BJ (cell line): ENCODE measurements at regions not wholly inside any gene's neighbourhood (a gene's known extent, or its start where the extent isn't known, plus 50 kb on each side); places are given as distances from the start of the nearest gene placed in this dataset.
"Not testable (repeated sequence)": the region's sequence is repeated elsewhere in the genome, so short reads cannot be mapped to it uniquely, and the experiment has no call there.

Experiments
- CTCF ChIA-PET: fragments of 350-600 bp; formaldehyde crosslinking; extraction: SDS; loops from one replicate; lab custom pipeline; 2021; ENCODE audit warnings: antibody characterized with exemption, inconsistent platforms; lab: Yijun Ruan, JAX
- POLR2A ChIA-PET: fragments of 300-600 bp; sonication (Branson Sonifier 250); formaldehyde crosslinking; extraction: SDS; loops from one replicate; lab custom pipeline; 2021; ENCODE audit warnings: antibody characterized with exemption; lab: Charles Lee
- DNase-seq: peaks from one replicate; pipeline ENCODE4 v3.0.0-alpha.2; 2011; ENCODE audit warnings: low read depth
- H3K27me3 ChIP-seq: 2 replicates; pipeline ENCODE4 v1.6.0; 2011; ENCODE audit warnings: low read length; ENCODE audit not compliant: control insufficient read depth, insufficient read depth
- H3K36me3 ChIP-seq: 2 replicates; pipeline ENCODE4 v1.5.1; 2011; ENCODE audit warnings: low read length; ENCODE audit not compliant: control insufficient read depth, insufficient read depth
- H3K4me3 ChIP-seq: 2 replicates; pipeline ENCODE4 v1.5.1; 2011; ENCODE audit warnings: low read depth, mild to moderate bottlenecking, control low read depth, low read length
- CTCF ChIP-seq: IDR thresholded peaks from 2 replicates; pipeline ENCODE4 v1.5.1; 2011; ENCODE audit warnings: low read depth, mild to moderate bottlenecking, control low read depth, inconsistent platforms, low read length, moderate library complexity; ENCODE audit not compliant: insufficient read depth

GRCh38 chr10:124242365-124242764, 149.0 kb upstream of the CHST15 start:
- ChIA-PET CTCF (no interaction called here), POLR2A (no interaction called here)
- no peak for DNase-seq
- H3K4me3 ChIP-seq = no peak overlapping the region
- TF ChIP-seq CTCF = no peak
- no peaks in the 10 kb centered on the region for H3K36me3 ChIP-seq
- peaks cover 2% of the 10 kb centered on the region; the same call in 1 of the 2 replicates for H3K27me3 ChIP-seq

DNA sequence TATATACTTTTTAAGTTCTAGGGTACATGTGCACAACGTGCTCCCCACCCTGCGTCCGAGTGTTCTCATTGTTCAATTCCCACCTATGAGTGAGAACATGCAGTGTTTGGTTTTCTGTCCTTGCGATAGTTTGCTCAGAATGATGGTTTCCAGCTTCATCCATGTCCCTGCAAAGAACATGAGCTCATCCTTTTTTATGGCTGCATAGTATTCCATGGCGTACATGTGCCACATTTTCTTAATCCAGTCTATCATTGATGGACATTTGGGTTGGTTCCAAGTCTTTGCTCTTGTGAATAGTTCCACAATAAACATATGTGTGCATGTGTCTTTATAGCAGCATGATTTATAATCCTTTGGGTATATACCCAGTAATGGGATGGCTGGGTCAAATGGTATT, 148.1 kb upstream of the CHST15 start:
- H3K36me3 ChIP-seq, POLR2A ChIA-PET, H3K27me3 ChIP-seq, DNase-seq, H3K4me3 ChIP-seq: not testable (repeated sequence)
- CTCF ChIA-PET = interaction anchor here (1.5 kb wide), 1 partner anchor 9 kb away, joined by 4 read pairs; no protein-coding TSS in a partner anchor

DNA sequence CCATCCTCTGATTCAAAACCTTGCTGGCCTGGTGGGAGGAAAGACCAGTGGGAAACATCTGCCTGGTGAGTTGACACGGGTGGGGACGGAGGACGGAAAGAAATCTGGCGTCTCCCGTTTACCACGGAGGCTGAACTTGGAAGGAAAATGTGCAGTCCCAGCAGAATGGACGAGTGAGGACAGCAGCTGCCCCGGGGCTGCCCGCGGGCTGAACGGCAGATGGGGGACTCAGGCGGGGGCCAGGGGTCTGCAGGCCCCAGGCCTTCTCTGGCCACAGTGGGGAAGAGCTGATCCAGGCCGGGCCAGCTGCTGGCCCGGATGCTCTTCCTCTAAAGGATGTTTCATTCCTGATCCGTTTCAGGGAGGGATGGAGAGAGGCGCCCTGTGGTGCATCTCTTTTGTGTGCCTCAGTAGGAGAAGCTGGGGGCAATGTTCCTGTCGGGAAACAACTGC, 147.5 kb upstream of the CHST15 start:
- no peak for DNase-seq
- CTCF ChIA-PET = interaction anchor here (1.5 kb wide), 1 partner anchor 10 kb away, joined by 4 read pairs; no protein-coding TSS in a partner anchor
- no peak for TF ChIP-seq CTCF
- peaks cover 2% of the 10 kb centered on the region; the same call in 1 of the 2 replicates for H3K27me3 ChIP-seq
- POLR2A ChIA-PET = no interaction called here
- no peak overlapping the region for H3K4me3 ChIP-seq
- H3K36me3 ChIP-seq = no peaks in the 10 kb centered on the region

DNA sequence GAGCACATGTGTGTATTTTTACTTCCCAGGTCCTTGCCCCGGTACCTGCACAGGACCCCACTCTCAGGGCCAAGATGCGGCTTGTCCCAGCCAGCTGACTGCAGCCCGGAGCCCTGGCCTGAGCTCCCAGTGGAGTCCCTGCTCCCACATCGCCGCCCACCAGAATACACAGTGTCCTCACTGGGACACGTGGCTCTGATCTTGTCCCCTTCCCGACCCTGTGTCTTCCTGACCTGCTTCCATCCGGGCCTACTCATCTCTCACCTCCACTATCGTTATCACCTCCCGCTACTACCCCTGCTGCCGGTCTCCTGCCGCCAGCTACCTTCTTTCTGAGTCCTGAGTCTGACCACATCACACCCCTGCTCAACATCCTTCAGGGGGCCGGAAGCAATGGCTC, 146.3 kb upstream of the CHST15 start:
- H3K27me3 ChIP-seq = peaks cover 2% of the 10 kb centered on the region; the same call in 1 of the 2 replicates
- H3K36me3 ChIP-seq = no peaks in the 10 kb centered on the region
- CTCF ChIA-PET = interaction anchor here (0.8 kb wide), 1 partner anchor 15 kb away, joined by 3 read pairs; no protein-coding TSS in a partner anchor
- TF ChIP-seq CTCF = no peak
- no peak overlapping the region for H3K4me3 ChIP-seq
- POLR2A ChIA-PET = no interaction called here
- DNase-seq = no peak

DNA sequence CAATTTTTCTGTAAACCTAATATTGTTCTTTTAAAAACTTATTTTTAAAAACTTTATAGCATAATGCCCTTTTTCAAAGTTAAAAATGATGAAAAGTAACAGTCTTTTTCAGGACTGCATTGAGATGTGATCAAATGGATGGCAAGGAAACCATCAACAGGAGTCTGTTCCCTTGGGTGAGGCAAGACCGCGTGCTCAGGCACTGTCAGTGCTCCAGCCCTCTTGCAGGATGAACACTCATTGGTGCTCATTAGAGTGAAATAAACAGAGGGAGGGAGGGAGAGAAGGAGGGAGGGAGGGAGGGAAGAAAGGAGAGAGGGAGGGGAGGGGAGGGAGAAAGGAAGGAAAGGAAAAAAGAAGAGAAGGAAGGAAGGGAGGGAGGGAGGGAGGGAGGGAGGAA, 145.7 kb upstream of the CHST15 start:
- POLR2A ChIA-PET = no interaction called here
- no peak for DNase-seq
- TF ChIP-seq CTCF = no peak
- no peak overlapping the region for H3K4me3 ChIP-seq
- no peaks in the 10 kb centered on the region for H3K36me3 ChIP-seq
- H3K27me3 ChIP-seq = peaks cover 2% of the 10 kb centered on the region
- CTCF ChIA-PET = no interaction called here

DNA sequence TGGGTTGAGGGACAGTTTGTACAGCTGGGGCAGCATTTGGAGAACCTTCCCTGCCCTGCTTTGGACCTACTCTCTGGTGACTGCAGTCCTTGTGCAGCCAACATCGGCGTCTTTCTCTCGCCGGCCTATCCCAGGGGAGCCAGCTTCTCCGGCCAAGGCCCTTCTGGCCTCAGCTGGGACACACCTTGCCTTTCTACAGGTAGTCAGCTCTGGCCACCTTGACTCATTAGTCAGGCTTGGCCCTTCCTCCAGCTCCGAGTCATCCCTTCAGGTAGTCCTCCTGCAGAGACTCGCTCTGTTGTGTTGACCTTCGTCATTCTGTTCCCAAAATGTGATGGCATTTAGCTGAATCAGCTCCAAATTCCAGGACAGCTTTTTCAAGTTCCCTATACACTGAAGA, 145.0 kb upstream of the CHST15 start:
- no peak for TF ChIP-seq CTCF
- CTCF ChIA-PET = interaction anchor here (1.6 kb wide), 1 partner anchor 14 kb away, joined by 4 read pairs; no protein-coding TSS in a partner anchor
- POLR2A ChIA-PET = no interaction called here
- no peak for DNase-seq
- Histone ChIP-seq H3K4me3 (no peak overlapping the region), H3K36me3 (no peaks in the 10 kb centered on the region), H3K27me3 (peaks cover 2% of the 10 kb centered on the region)
